NCI-H1930 (cell line): ENCODE measurements at regions not wholly inside any gene's neighbourhood (a gene's known extent, or its start where the extent isn't known, plus 50 kb on each side); places are given as distances from the start of the nearest gene placed in this dataset.
A peak's percentile ranks its signal among the peaks of the same experiment; 100 is the strongest.

Experiments
- DNase-seq, 2 experiments: peaks; one replicate each; lab custom pipeline; 2025; lab: John Stamatoyannopoulos, UW

DNA sequence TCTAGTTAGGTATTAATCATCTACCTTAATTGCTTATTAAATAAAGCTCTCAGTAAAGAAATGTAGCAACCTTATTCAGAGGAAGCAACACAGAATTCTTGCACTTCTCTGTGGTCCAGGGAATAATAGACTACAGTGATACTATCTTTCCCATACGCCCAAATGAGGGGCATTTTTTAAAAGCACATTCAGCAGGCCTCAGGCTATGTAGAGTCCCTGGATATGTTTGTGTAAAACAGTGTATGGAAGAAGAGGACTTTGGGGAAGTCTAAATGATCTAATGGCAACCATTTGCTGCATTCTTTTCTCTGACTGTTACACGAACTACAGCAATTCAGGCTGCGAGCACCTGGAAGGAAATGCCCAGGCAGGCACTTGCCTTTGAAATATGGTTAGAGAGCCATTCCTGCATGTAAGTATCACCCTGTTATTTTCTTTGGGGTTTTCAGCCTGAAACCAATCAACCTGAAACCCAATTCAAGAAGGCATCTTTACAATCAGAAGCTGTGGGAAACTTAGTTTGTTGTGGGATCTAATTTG is 1814.7 kb upstream of the CELF4 start:
- peak; percentile 34 to 58 for DNase-seq

- no peak for DNase-seq
These were observed 1809.5 kb upstream of the CELF4 start for GRCh38 chr18:39375066-39375465.

- no peak for DNase-seq
These were observed 1806.4 kb upstream of the CELF4 start for GRCh38 chr18:39371996-39372395.

GRCh38 chr18:39366656-39367055 is 1801.1 kb upstream of the CELF4 start:
- no peak for DNase-seq

DNA sequence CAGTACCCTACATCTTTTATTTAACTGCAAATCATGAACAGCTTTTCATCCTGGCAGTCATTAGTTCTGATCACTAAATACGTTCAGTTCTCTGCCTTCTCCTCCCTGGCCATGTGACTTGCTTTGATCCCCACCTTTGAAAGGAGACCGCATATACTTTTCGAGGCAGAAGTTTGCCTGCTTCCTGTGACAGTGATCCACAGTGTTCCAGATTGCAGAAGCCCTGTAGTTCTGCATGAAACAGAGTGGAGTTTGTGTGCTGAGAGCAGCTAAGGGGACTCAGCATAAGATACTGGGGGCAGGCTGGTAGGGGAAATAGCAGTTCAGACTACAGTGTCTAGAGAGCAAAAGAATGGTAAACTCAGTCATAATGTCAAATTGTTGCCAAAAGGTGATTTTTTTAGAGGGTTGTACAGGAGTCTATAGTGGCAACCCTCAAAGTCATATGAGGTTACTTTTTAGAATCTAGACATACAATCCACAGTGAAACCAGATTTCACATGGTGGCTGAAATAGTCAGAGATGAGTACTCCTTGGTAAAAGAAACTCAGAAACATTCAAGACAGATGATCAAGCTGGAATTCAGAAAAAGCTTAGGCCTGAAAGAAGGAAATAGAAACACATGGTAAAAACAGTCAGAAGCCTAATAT is 1800.4 kb upstream of the CELF4 start:
- no peak for DNase-seq

- no peak for DNase-seq
These were observed 1794.5 kb upstream of the CELF4 start for GRCh38 chr18:39360072-39360471.

- DNase-seq, result no peak
These were observed 1794.0 kb upstream of the CELF4 start for GRCh38 chr18:39359636-39360035.

GRCh38 chr18:39350945-39351344 is 1785.3 kb upstream of the CELF4 start:
- no peak for DNase-seq

DNA sequence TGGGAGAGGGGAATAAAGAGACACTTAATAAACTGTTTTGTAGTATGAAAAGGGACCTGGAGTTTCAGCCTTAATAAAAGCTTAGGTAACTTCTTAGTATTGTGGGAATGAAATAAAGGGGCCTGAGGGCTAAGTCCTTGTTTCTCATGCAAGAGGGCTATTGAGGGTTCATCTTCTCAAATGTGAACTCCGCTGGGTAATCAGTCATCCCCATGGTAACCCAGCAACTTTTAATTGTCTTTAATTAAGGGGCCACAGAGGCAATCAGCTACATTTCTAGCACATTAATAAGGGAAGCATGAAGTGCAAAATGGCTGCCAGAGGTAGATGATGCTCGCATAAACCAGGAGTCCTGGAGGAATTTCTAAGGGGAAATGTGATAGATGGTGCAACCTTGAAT is 1784.2 kb upstream of the CELF4 start:
- DNase-seq, result no peak

DNA sequence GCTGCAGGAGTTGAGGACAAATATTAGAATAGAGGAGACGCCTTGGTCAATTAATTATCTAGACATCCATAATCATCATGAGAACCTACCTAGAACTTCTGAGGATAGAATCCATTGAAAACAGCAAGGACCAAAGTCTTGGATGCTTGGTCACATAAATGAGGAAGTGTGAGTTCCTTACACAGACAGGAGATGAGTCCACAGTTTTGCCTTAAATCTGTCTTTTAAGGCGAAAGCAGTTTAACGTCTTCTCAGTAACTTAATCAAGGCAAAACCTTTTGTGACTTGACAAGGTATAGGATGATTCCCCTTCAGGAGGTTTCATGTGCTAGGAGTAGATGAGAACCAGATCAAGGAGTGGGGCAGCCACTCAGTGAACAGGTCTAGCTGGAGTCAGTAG is 1783.2 kb upstream of the CELF4 start:
- no peak for DNase-seq

DNA sequence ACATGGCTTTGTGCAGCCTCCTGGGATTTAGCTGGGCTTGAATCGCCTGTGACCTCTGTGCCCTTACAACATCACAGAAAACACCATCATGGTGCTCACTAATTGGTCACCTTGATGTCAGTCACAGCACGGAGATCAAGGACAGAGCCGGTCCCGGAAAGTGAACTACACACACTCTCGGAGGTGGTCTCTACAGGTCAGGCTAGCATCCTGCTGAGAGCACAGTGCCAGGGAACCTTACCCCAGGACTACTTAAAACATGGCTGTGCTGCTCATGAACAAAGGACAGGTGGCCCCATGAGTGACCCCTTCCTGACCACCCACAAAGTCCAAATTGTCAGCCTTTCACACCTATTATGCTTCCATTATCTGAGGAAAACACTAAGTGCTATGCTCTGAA is 1782.1 kb upstream of the CELF4 start:
- DNase-seq, result no peak

DNA sequence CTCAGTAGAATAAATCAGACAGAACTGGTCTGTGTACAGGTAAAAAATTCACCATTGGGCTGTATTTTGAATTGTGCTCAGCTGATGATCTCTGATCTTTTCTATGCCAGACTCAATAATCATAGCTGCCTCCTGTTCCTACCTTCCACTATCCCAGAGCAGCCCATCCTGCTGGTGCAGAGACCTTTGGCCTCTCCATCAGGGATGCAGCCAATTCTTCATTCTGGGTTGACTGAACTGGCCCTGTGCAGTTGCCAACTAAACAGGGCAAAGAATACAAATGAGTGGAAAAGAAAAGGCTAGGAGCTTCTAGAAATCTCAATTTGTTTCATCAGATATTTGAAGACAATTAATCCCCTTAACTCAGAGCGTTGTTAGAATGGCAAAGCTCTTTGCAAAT is 1781.3 kb upstream of the CELF4 start:
- no peak for DNase-seq

DNA sequence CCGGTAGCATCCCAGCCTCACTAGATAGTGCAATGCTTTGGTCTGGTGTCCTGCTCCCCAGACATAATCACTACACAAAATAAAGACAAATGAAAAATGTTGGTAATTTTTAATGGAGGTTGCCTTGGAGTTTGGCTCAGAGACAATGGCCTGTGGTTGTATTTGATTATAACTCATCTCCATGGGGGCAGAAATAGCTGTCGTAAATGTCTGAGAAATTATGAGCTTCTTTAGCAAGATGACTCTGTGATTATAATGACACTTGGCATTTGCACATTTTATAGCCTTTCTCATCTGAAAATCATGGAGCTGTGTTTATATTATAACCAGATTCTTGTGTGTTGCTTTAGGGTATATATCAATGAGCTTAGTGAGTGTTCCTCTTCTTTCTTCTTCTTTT is 1779.7 kb upstream of the CELF4 start:
- no peak for DNase-seq

DNA sequence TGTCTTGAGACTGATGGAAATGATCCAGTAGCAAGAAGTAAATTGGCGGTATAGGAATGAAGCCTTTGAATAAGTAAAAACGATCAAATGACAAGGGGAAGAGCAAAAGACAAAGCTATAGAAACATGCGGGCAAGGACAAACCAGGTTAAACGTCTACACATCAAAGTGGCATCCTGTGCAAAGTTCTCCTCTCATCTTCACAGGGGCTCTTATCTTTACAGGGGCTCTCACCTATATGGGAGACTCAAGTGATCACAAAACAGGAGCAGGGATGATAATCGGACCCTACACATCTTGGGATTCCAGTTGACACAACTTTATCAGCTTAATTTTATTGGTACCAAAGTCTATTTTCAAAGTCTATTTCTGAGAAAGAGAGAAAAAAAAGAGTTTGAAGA is 1778.9 kb upstream of the CELF4 start:
- no peak for DNase-seq

DNA sequence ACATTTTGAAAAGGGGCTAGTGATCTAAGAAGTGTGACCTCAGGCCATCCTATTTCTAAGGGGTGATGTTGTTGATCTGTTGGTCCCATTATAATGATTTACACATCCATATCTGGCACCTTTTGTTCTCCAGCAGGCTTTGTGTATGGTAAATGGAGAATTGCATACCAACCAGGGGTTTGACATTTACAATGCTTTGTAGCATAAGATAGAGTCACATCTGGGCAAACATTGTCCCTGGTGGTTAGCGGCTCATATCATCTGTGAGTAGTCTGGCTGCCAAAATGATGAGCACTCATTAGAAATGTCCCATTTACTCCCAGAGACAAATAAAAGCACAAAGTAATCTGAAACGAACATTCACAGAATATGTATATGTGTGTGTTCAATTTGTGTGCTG is 1775.5 kb upstream of the CELF4 start:
- peak; percentile 89 for DNase-seq

- no peak for DNase-seq
These were observed 1774.8 kb upstream of the CELF4 start for GRCh38 chr18:39340418-39340817.

GRCh38 chr18:39329496-39330275 is 1764.1 kb upstream of the CELF4 start:
- DNase-seq, result no peak

- DNase-seq, result no peak
These were observed 1761.2 kb upstream of the CELF4 start for GRCh38 chr18:39326772-39327171.

- no peak for DNase-seq
These were observed 1760.4 kb upstream of the CELF4 start for GRCh38 chr18:39325973-39326372.

GRCh38 chr18:39319141-39319540 is 1753.5 kb upstream of the CELF4 start:
- no peak for DNase-seq

DNA sequence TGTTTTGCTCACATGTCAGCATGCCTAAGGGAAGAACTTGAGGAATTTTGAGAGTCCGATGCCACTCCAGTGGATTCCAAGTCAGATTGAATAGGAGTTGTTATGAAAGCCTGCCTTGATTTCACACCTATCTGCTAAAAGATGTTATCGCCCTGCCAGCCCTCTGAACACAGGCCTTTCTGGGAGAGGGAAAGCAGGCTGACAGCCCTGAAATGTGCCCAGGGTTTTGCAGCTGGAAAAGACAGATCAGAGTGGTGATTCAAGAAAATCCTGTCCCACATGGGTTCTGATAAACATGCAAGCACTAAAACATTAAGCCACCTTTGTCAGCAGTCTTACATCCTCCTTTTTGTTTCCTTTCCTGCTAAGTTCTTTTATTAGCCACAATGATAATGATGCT is 1752.9 kb upstream of the CELF4 start:
- no peak for DNase-seq

GRCh38 chr18:39318008-39318407 is 1752.4 kb upstream of the CELF4 start:
- no peak for DNase-seq

GRCh38 chr18:39314595-39314994 is 1749.0 kb upstream of the CELF4 start:
- no peak for DNase-seq

- DNase-seq, result peak in 1 of 2 experiments; percentile 11
These were observed 1748.4 kb upstream of the CELF4 start for GRCh38 chr18:39313992-39314391.
